B cell (primary cell): ENCODE measurements at regions not wholly inside any gene's neighbourhood (a gene's known extent, or its start where the extent isn't known, plus 50 kb on each side); places are given as distances from the start of the nearest gene placed in this dataset.

ENCODE experiments used
- ATAC-seq: fragments of 200-7000 bp; cut with Tn5 transposase; one replicate; pipeline ENCODE4 v1.10.0; 2021; ENCODE audit warnings: low read depth, mild to moderate bottlenecking, moderate number of reproducible peaks, moderate library complexity
- CTCF ChIA-PET: fragments of 350-600 bp; sonication (Branson Sonifier 250); formaldehyde crosslinking; loops from one replicate; lab custom pipeline; 2021; ENCODE audit warnings: antibody characterized with exemption, inconsistent platforms; lab: Charles Lee
- POLR2A ChIA-PET: fragments of 350-600 bp; sonication (Branson Sonifier 250); formaldehyde crosslinking; loops from one replicate; lab custom pipeline; 2021; ENCODE audit warnings: antibody characterized with exemption; lab: Charles Lee
- DNase-seq: peaks from one replicate; pipeline ENCODE4 v3.0.0; 2013
- H2AFZ ChIP-seq: 2 replicates; pipeline ENCODE4 v1.6.1; 2012; ENCODE audit warnings: mild to moderate bottlenecking, low read depth, low read length; ENCODE audit not compliant: insufficient read depth, poor library complexity, severe bottlenecking
- H3K27ac ChIP-seq, 2 donors: 1 replicate in 1 of 2; 2 replicates in 1 of 2; pipeline ENCODE4 v1.5.1; 2012 to 2013; ENCODE audit warnings: low read length in 2 of 2, mild to moderate bottlenecking in 2 of 2, moderate library complexity in 1 of 2
- H3K27me3 ChIP-seq, 4 experiments: fragments of 200-600 bp in 1 of 4; sonication (generic) in 1 of 4; replicated peaks in 1 of 4; 1 replicate in 2 of 4; 2 replicates in 2 of 4; pipeline versions ENCODE4 v1.6.1 to v1.7.0; 2013 to 2016; ENCODE audit warnings: low read length in 3 of 4, mild to moderate bottlenecking in 2 of 4, mixed read lengths in 1 of 4, moderate library complexity in 1 of 4; ENCODE audit not compliant: insufficient read depth in 4 of 4, control insufficient read depth in 3 of 4; ENCODE audit errors: control extremely low read depth in 1 of 4
- H3K36me3 ChIP-seq, 2 experiments: replicated peaks in 1 of 2; 1 replicate in 1 of 2; 2 replicates in 1 of 2; pipeline versions ENCODE4 v1.6.1 to v1.7.1; 2013; ENCODE audit warnings: low read length in 1 of 2; ENCODE audit not compliant: insufficient read depth in 2 of 2, control insufficient read depth in 1 of 2; ENCODE audit errors: control extremely low read depth in 1 of 2, extremely low read depth in 1 of 2
- H3K4me1 ChIP-seq, 2 donors: fragments of 200-600 bp in 1 of 2; sonication (generic) in 1 of 2; 1 replicate in 1 of 2; 2 replicates in 1 of 2; pipeline versions ENCODE4 v1.5.1 to v1.6.1; 2013 to 2017; ENCODE audit warnings: low read length in 2 of 2; ENCODE audit not compliant: control insufficient read depth in 2 of 2, insufficient read depth in 2 of 2
- H3K4me2 ChIP-seq: replicated peaks from 2 replicates; pipeline ENCODE3; 2012; ENCODE audit warnings: mild to moderate bottlenecking, low read depth, low read length; ENCODE audit not compliant: poor library complexity, severe bottlenecking
- H3K4me3 ChIP-seq, 5 experiments: fragments of 200-600 bp in 1 of 5; sonication (generic) in 1 of 5; 1 replicate in 3 of 5; 2 replicates in 2 of 5; pipeline versions ENCODE4 v1.5.1 to v1.7.0; 2011 to 2016; ENCODE audit warnings: low read length in 4 of 5, mild to moderate bottlenecking in 4 of 5, low read depth in 2 of 5, control low read depth in 1 of 5, moderate library complexity in 1 of 5; ENCODE audit not compliant: insufficient read depth in 1 of 5; ENCODE audit errors: control extremely low read depth in 1 of 5, extremely low read depth in 1 of 5
- H3K79me2 ChIP-seq: fragments of 200-600 bp; sonication (generic); one replicate; pipeline ENCODE4 v1.6.0; 2016; ENCODE audit warnings: low read length; ENCODE audit not compliant: control insufficient read depth, insufficient read depth
- H3K9ac ChIP-seq: fragments of 200-600 bp; sonication (generic); 2 replicates; pipeline ENCODE4 v1.6.1; 2017; ENCODE audit warnings: mild to moderate bottlenecking, low read length, moderate library complexity
- H3K9me3 ChIP-seq, 3 donors: one replicate each; pipeline versions ENCODE4 v1.6.1 to v1.7.1; 2013; ENCODE audit warnings: low read length in 2 of 3; ENCODE audit not compliant: control insufficient read depth in 2 of 3, insufficient read depth in 1 of 3; ENCODE audit errors: control extremely low read depth in 1 of 3
- H4K20me1 ChIP-seq: 2 replicates; pipeline ENCODE4 v1.6.0; 2012; ENCODE audit warnings: mild to moderate bottlenecking, low read length; ENCODE audit not compliant: insufficient read depth, control insufficient read depth, poor library complexity, severe bottlenecking
- H3K27ac Mint-ChIP-seq: one replicate; pipeline ENCODE4 v1.8.0; 2021; ENCODE audit warnings: mixed read lengths
- H3K27me3 Mint-ChIP-seq: one replicate; pipeline ENCODE4 v1.8.0; 2021; ENCODE audit warnings: mixed read lengths
- H3K4me1 Mint-ChIP-seq: one replicate; pipeline ENCODE4 v1.8.0; 2021; ENCODE audit warnings: mixed read lengths
- H3K4me3 Mint-ChIP-seq: one replicate; pipeline ENCODE4 v1.8.0; 2021; ENCODE audit warnings: mixed read lengths
- H3K9me3 Mint-ChIP-seq: one replicate; pipeline ENCODE4 v1.8.0; 2022; ENCODE audit warnings: mixed read lengths; ENCODE audit not compliant: insufficient read depth
- EZH2 ChIP-seq: IDR thresholded peaks from 2 replicates; pipeline ENCODE4 v1.6.1; 2012; ENCODE audit warnings: borderline replicate concordance, low read depth, mild to moderate bottlenecking, moderate library complexity, low read length; ENCODE audit not compliant: insufficient read depth, poor library complexity, severe bottlenecking
- WGBS: methylation state at CpG from one replicate; pipeline ENCODE4 v1.1.5; 2013; ENCODE audit warnings: missing lambda C conversion rate; ENCODE audit not compliant: insufficient coverage; 5-methylcytosine and 5-hydroxymethylcytosine counted together
- intact Hi-C: fragments of 100-400 bp; cut with micrococcal nuclease; formaldehyde crosslinking; loops from one replicate; pipeline ENCODE4 v1.10.0; 2022
- TF ChIP-seq, protein P1 (sequence below): fragments of 200-600 bp; IDR thresholded peaks from one replicate; pipeline ENCODE4 v1.8.0; 2022; ENCODE audit warnings: antibody characterized with exemption, mild to moderate bottlenecking

- no peaks in the 10 kb centered on the region for H3K9me3 ChIP-seq
- Mint-ChIP-seq H3K27ac (no peak overlapping the region), H3K27me3 (peaks cover 27% of the 10 kb centered on the region), H3K9me3 (no peaks in the 10 kb centered on the region), H3K4me1 (no peaks in the 10 kb centered on the region), H3K4me3 (no peak overlapping the region)
- TF ChIP-seq EZH2 = no peak
- TF ChIP-seq, protein P1, sequence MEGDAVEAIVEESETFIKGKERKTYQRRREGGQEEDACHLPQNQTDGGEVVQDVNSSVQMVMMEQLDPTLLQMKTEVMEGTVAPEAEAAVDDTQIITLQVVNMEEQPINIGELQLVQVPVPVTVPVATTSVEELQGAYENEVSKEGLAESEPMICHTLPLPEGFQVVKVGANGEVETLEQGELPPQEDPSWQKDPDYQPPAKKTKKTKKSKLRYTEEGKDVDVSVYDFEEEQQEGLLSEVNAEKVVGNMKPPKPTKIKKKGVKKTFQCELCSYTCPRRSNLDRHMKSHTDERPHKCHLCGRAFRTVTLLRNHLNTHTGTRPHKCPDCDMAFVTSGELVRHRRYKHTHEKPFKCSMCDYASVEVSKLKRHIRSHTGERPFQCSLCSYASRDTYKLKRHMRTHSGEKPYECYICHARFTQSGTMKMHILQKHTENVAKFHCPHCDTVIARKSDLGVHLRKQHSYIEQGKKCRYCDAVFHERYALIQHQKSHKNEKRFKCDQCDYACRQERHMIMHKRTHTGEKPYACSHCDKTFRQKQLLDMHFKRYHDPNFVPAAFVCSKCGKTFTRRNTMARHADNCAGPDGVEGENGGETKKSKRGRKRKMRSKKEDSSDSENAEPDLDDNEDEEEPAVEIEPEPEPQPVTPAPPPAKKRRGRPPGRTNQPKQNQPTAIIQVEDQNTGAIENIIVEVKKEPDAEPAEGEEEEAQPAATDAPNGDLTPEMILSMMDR = no peak
- no peak overlapping the region for H3K4me2 ChIP-seq
- ATAC-seq = no peak
- H2AFZ ChIP-seq = no peak overlapping the region
- no peaks in the 10 kb centered on the region for H3K79me2 ChIP-seq
- H3K4me1 ChIP-seq = no peaks in the 10 kb centered on the region
- H3K4me3 ChIP-seq = no peak overlapping the region
- ChIA-PET POLR2A (no interaction called here), CTCF (no interaction called here)
- no peak for DNase-seq
- no peaks in the 10 kb centered on the region for H4K20me1 ChIP-seq
- intact Hi-C loops = no loop called here
- no peaks in the 10 kb centered on the region for H3K36me3 ChIP-seq
- peaks cover 0 to 18% (median 5%) of the 10 kb centered on the region in 4 experiments for H3K27me3 ChIP-seq
- no peak overlapping the region for H3K9ac ChIP-seq
- H3K27ac ChIP-seq = no peak overlapping the region
These were observed 97.1 kb upstream of the ZC3H12C start for GRCh38 chr11:109996060-109996459.

GRCh38 chr11:109998921-109999320 is 94.3 kb upstream of the ZC3H12C start:
- no peak overlapping the region for H3K4me2 ChIP-seq
- H3K4me3 ChIP-seq = no peak overlapping the region
- H3K4me1 ChIP-seq = no peaks in the 10 kb centered on the region
- no peaks in the 10 kb centered on the region for H4K20me1 ChIP-seq
- H2AFZ ChIP-seq = no peak overlapping the region
- intact Hi-C loops = no loop called here
- H3K27ac ChIP-seq = no peak overlapping the region
- Mint-ChIP-seq H3K27ac (no peak overlapping the region), H3K9me3 (no peaks in the 10 kb centered on the region), H3K27me3 (peaks cover 29% of the 10 kb centered on the region), H3K4me1 (no peaks in the 10 kb centered on the region), H3K4me3 (no peak overlapping the region)
- no peaks in the 10 kb centered on the region for H3K36me3 ChIP-seq
- no peaks in the 10 kb centered on the region for H3K9me3 ChIP-seq
- TF ChIP-seq EZH2 = no peak
- TF ChIP-seq, protein P1 = no peak
- ChIA-PET CTCF (no interaction called here), POLR2A (no interaction called here)
- H3K79me2 ChIP-seq = no peaks in the 10 kb centered on the region
- 100% methylated on average over 2 of the region's 3 CpGs for WGBS
- H3K27me3 ChIP-seq = peaks cover 0 to 29% (median 10%) of the 10 kb centered on the region in 4 experiments
- DNase-seq (no peak), ATAC-seq (no peak)
- H3K9ac ChIP-seq = no peak overlapping the region
